Kidney (tissue), 13 donors: ENCODE measurements at regions not wholly inside any gene's neighbourhood (a gene's known extent, or its start where the extent isn't known, plus 50 kb on each side); places are given as distances from the start of the nearest gene placed in this dataset.
"Not testable (repeated sequence)": the region's sequence is repeated elsewhere in the genome, so short reads cannot be mapped to it uniquely, and the experiment has no call there.

Source experiments
- DNase-seq, 5 donors: peaks; one replicate each; pipeline ENCODE4 v3.0.0-alpha.2; 2013 to 2020
- FAIRE-seq: peaks from 2 replicates; lab custom pipeline; 2012; peaks lifted over from hg19 to GRCh38; lab: Jason Lieb, UNC
- H3K27ac ChIP-seq, 2 donors: one replicate each; pipeline ENCODE4 v1.7.0; 2013; ENCODE audit warnings: low read depth in 2 of 2, low read length in 2 of 2, inconsistent platforms in 1 of 2
- H3K27me3 ChIP-seq: one replicate; pipeline ENCODE4 v1.7.1; 2013; ENCODE audit warnings: low read length, inconsistent platforms; ENCODE audit not compliant: control insufficient read depth, insufficient read depth
- H3K36me3 ChIP-seq, 3 donors: one replicate each; pipeline versions ENCODE4 v1.7.0 to v1.7.1; 2013; ENCODE audit warnings: low read length in 3 of 3, control low read depth in 1 of 3, inconsistent platforms in 1 of 3; ENCODE audit not compliant: insufficient read depth in 3 of 3, control insufficient read depth in 2 of 3
- H3K4me1 ChIP-seq, 3 donors: one replicate each; pipeline versions ENCODE4 v1.7.0 to v1.7.1; 2013; ENCODE audit warnings: low read length in 3 of 3, inconsistent platforms in 1 of 3, low read depth in 1 of 3; ENCODE audit not compliant: control insufficient read depth in 2 of 3, insufficient read depth in 2 of 3
- H3K4me3 ChIP-seq, 3 donors: one replicate each; pipeline versions ENCODE4 v1.7.0 to v1.8.1; 2013; ENCODE audit warnings: low read length in 3 of 3, control low read depth in 1 of 3, inconsistent platforms in 1 of 3
- H3K9ac ChIP-seq, 3 donors: one replicate each; pipeline versions ENCODE4 v1.7.0 to v1.7.1; 2013; ENCODE audit warnings: low read length in 3 of 3, control low read depth in 1 of 3, inconsistent platforms in 1 of 3
- H3K9me3 ChIP-seq, 3 donors: one replicate each; pipeline versions ENCODE4 v1.7.0 to v1.7.1; 2013; ENCODE audit warnings: low read length in 3 of 3, control low read depth in 1 of 3, inconsistent platforms in 1 of 3; ENCODE audit not compliant: control insufficient read depth in 2 of 3, insufficient read depth in 1 of 3
- CTCF ChIP-seq: IDR thresholded peaks from 3 replicates; pipeline ENCODE4 v1.5.1; 2012; ENCODE audit warnings: mild to moderate bottlenecking, moderate library complexity, borderline replicate concordance; ENCODE audit not compliant: insufficient read depth; ENCODE audit errors: extremely low read depth
- intact Hi-C: fragments of 100-400 bp; cut with DNase I; formaldehyde crosslinking; loops from one replicate; pipeline ENCODE4 v1.11.1; 2022
- donor health status: control.
- donor health status: control.
- donor health status: control.
- donor health status: control.
- donor health status: control.
- donor health status: DM: yes; HTN: yes; CAD: no.
- donor health status: Normal renal cell carcinoma (clear cell type).

GRCh38 chrX:52263417-52263816 is 78.7 kb downstream of the MAGED4 start:
- intact Hi-C loops = no loop called here

GRCh38 chrX:52265713-52266112 is 81.0 kb downstream of the MAGED4 start:
- Histone ChIP-seq H3K27me3 (peaks cover 7% of the 10 kb centered on the region), H3K27ac (no peak overlapping the region), H3K4me3 (no peak overlapping the region), H3K4me1 (peaks cover 0 to 2% (median 0%) of the 10 kb centered on the region in 3 donors), H3K36me3 (no peaks in the 10 kb centered on the region), H3K9ac (no peak overlapping the region), H3K9me3 (no peaks in the 10 kb centered on the region)
- FAIRE-seq (no peak), DNase-seq (no peak)
- TF ChIP-seq CTCF = no peak
- intact Hi-C loops = no loop called here

More at GRCh38 chrX:52263417-52263816, 78.7 kb downstream of the MAGED4 start:
- Histone ChIP-seq H3K4me1 (peaks cover 0 to 2% (median 0%) of the 10 kb centered on the region in 3 donors), H3K4me3 (no peak overlapping the region), H3K27ac (no peak overlapping the region), H3K36me3 (no peaks in the 10 kb centered on the region), H3K27me3 (peaks cover 2% of the 10 kb centered on the region), H3K9me3 (no peaks in the 10 kb centered on the region), H3K9ac (no peak overlapping the region)
- DNase-seq (no peak), FAIRE-seq (no peak)
- TF ChIP-seq CTCF = no peak

GRCh38 chrX:52268502-52268901 is 83.8 kb downstream of the MAGED4 start:
- H3K9me3 ChIP-seq, H3K27ac ChIP-seq, H3K4me1 ChIP-seq, H3K4me3 ChIP-seq, intact Hi-C loops, H3K27me3 ChIP-seq, H3K9ac ChIP-seq, DNase-seq, H3K36me3 ChIP-seq: not testable (repeated sequence)
- FAIRE-seq = peak; percentile 84

GRCh38 chrX:52270453-52271116 is 85.9 kb downstream of the MAGED4 start:
- intact Hi-C loops = no loop called here
- peak; percentile 52 for FAIRE-seq
- DNase-seq = no peak
- Histone ChIP-seq H3K36me3 (no peaks in the 10 kb centered on the region), H3K4me3 (no peak overlapping the region), H3K27ac (no peak overlapping the region), H3K4me1 (no peaks in the 10 kb centered on the region), H3K27me3 (peaks cover 9% of the 10 kb centered on the region), H3K9ac (no peak overlapping the region), H3K9me3 (no peaks in the 10 kb centered on the region)
- TF ChIP-seq CTCF = no peak
